ENCODE measurements at regions not wholly inside any gene's neighbourhood (a gene's known extent, or its start where the extent isn't known, plus 50 kb on each side); places are given as distances from the start of the nearest gene placed in this dataset.

GRCh38 chr18:73741946-73742345 is 405.7 kb downstream of the FBXO15 start:
- Histone ChIP-seq H3K36me3 (ENCODE audit: control insufficient read depth in 4 of 4, insufficient read depth in 3 of 4, low read depth in 1 of 4, low read length in 3 of 4) (no peaks in the 10 kb centered on the region), H3K4me1 (ENCODE audit: control insufficient read depth in 4 of 4, insufficient read depth in 4 of 4, low read length in 3 of 4) (no peaks in the 10 kb centered on the region), H3K27me3 (ENCODE audit: control insufficient read depth in 4 of 4, insufficient read depth in 4 of 4, low read length in 3 of 4) (no peaks in the 10 kb centered on the region), H3K9me3 (ENCODE audit: control insufficient read depth in 4 of 4, low read length in 3 of 4) (no peaks in the 10 kb centered on the region), H3K9ac (ENCODE audit: low read depth in 1 of 2, low read length in 2 of 2) (no peak overlapping the region), H3K4me3 (ENCODE audit: low read depth in 1 of 3, low read length in 3 of 3) (no peak overlapping the region), H3K27ac (ENCODE audit: low read depth in 1 of 2, low read length in 2 of 2) (no peak overlapping the region)
- 51% methylated on average over 4 of the region's 4 CpGs for WGBS
- TF ChIP-seq, protein P1, sequence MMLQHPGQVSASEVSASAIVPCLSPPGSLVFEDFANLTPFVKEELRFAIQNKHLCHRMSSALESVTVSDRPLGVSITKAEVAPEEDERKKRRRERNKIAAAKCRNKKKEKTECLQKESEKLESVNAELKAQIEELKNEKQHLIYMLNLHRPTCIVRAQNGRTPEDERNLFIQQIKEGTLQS (IDR thresholded peaks at IDR 0.05), result no peak
- TF ChIP-seq GABPA (IDR thresholded peaks at IDR 0.05 in 1 of 2, conservative IDR thresholded peaks at IDR 0.05 in 1 of 2) (no peak), FOXA2 (IDR thresholded peaks at IDR 0.05) (no peak), NR2F2 (IDR thresholded peaks at IDR 0.05) (no peak)
- TF ChIP-seq, protein P2, sequence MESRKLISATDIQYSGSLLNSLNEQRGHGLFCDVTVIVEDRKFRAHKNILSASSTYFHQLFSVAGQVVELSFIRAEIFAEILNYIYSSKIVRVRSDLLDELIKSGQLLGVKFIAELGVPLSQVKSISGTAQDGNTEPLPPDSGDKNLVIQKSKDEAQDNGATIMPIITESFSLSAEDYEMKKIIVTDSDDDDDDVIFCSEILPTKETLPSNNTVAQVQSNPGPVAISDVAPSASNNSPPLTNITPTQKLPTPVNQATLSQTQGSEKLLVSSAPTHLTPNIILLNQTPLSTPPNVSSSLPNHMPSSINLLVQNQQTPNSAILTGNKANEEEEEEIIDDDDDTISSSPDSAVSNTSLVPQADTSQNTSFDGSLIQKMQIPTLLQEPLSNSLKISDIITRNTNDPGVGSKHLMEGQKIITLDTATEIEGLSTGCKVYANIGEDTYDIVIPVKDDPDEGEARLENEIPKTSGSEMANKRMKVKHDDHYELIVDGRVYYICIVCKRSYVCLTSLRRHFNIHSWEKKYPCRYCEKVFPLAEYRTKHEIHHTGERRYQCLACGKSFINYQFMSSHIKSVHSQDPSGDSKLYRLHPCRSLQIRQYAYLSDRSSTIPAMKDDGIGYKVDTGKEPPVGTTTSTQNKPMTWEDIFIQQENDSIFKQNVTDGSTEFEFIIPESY (IDR thresholded peaks at IDR 0.05), result no peak
- DNase-seq (ENCODE audit: low spot score), result no peak

DNA sequence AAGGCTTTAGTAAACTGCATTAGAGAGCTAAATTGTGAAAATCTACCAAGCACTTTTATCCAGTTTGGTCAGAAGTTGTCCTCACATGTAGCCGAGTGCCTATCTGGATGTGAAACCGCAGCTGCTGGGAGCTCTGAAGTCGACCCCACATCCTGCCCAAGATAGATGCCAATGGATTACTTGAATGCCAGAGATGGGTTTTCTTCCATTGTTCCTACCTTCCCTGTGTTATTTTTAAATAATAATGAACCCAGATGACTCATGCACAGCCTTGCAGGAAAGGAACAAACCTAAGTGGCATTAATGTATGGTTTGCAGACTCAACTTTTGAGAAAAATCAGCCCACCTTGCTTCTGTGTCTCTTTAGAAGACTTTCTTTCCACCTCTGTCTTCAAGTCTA is 408.5 kb downstream of the FBXO15 start:
- Histone ChIP-seq H3K9ac (ENCODE audit: low read depth in 1 of 2, low read length in 2 of 2) (no peak overlapping the region), H3K27ac (ENCODE audit: low read depth in 1 of 2, low read length in 2 of 2) (no peak overlapping the region), H3K36me3 (ENCODE audit: control insufficient read depth in 4 of 4, insufficient read depth in 3 of 4, low read depth in 1 of 4, low read length in 3 of 4) (no peaks in the 10 kb centered on the region), H3K9me3 (ENCODE audit: control insufficient read depth in 4 of 4, low read length in 3 of 4) (no peaks in the 10 kb centered on the region), H3K27me3 (ENCODE audit: control insufficient read depth in 4 of 4, insufficient read depth in 4 of 4, low read length in 3 of 4) (no peaks in the 10 kb centered on the region), H3K4me3 (ENCODE audit: low read depth in 1 of 3, low read length in 3 of 3) (no peak overlapping the region), H3K4me1 (ENCODE audit: control insufficient read depth in 4 of 4, insufficient read depth in 4 of 4, low read length in 3 of 4) (no peaks in the 10 kb centered on the region)
- DNase-seq (ENCODE audit: low spot score), result no peak
- TF ChIP-seq SP1 (IDR thresholded peaks at IDR 0.05) (no peak), HNF4G (IDR thresholded peaks at IDR 0.05) (no peak), FOXA1 (IDR thresholded peaks at IDR 0.05) (no peak), REST (IDR thresholded peaks at IDR 0.05) (no peak), NR2F2 (IDR thresholded peaks at IDR 0.05) (no peak), RAD21 (IDR thresholded peaks at IDR 0.05) (no peak), TAF1 (conservative IDR thresholded peaks at IDR 0.05) (no peak), MAX (IDR thresholded peaks at IDR 0.05) (no peak), CTCF (IDR thresholded peaks at IDR 0.05; ENCODE audit: low read depth, low read length, missing input control) (no peak), GABPA (IDR thresholded peaks at IDR 0.05 in 1 of 2, conservative IDR thresholded peaks at IDR 0.05 in 1 of 2) (no peak), HNF4A (conservative IDR thresholded peaks at IDR 0.05) (no peak), FOXA2 (IDR thresholded peaks at IDR 0.05) (no peak)
- 67% methylated on average over 3 of the region's 3 CpGs for whole genome bisulfite sequencing

Data from liver (tissue), 8 donors.